SJSA1 (cell line): ENCODE measurements at regions not wholly inside any gene's neighbourhood (a gene's known extent, or its start where the extent isn't known, plus 50 kb on each side); places are given as distances from the start of the nearest gene placed in this dataset.

Experiments
- DNase-seq, 2 experiments: peaks; one replicate each; pipeline ENCODE4 v3.0.0-alpha.2; 2015 to 2020; ENCODE audit warnings: low spot score in 2 of 2, low read depth in 1 of 2
- H3K27ac ChIP-seq: fragments of 250-450 bp; sonication (Bioruptor Pico); 2 replicates; pipeline ENCODE4 v1.5.1; 2020; ENCODE audit warnings: mild to moderate bottlenecking, moderate library complexity
- H3K27me3 ChIP-seq: fragments of 250-450 bp; sonication (Bioruptor Pico); replicated peaks from 2 replicates; pipeline ENCODE4 v1.5.1; 2020; ENCODE audit warnings: mild to moderate bottlenecking, moderate library complexity
- H3K36me3 ChIP-seq: fragments of 250-450 bp; sonication (Bioruptor Pico); 2 replicates; pipeline ENCODE4 v1.5.1; 2020; ENCODE audit warnings: mild to moderate bottlenecking
- H3K4me1 ChIP-seq: fragments of 250-450 bp; sonication (Bioruptor Pico); replicated peaks from 2 replicates; pipeline ENCODE4 v1.6.1; 2021; ENCODE audit warnings: mild to moderate bottlenecking
- H3K4me3 ChIP-seq: fragments of 250-450 bp; sonication (Bioruptor Pico); 2 replicates; pipeline ENCODE4 v1.5.1; 2020; ENCODE audit warnings: mild to moderate bottlenecking
- H3K9me3 ChIP-seq: fragments of 250-450 bp; sonication (Bioruptor Pico); replicated peaks from 2 replicates; pipeline ENCODE4 v1.5.1; 2020; ENCODE audit warnings: mild to moderate bottlenecking

GRCh38 chr1:163670989-163671757, 349.4 kb downstream of the NUF2 start:
- Histone ChIP-seq H3K9me3 (no peaks in the 10 kb centered on the region), H3K27me3 (no peaks in the 10 kb centered on the region), H3K4me1 (no peaks in the 10 kb centered on the region), H3K4me3 (no peak overlapping the region), H3K27ac (no peak overlapping the region), H3K36me3 (no peaks in the 10 kb centered on the region)
- DNase-seq: no peak

DNA sequence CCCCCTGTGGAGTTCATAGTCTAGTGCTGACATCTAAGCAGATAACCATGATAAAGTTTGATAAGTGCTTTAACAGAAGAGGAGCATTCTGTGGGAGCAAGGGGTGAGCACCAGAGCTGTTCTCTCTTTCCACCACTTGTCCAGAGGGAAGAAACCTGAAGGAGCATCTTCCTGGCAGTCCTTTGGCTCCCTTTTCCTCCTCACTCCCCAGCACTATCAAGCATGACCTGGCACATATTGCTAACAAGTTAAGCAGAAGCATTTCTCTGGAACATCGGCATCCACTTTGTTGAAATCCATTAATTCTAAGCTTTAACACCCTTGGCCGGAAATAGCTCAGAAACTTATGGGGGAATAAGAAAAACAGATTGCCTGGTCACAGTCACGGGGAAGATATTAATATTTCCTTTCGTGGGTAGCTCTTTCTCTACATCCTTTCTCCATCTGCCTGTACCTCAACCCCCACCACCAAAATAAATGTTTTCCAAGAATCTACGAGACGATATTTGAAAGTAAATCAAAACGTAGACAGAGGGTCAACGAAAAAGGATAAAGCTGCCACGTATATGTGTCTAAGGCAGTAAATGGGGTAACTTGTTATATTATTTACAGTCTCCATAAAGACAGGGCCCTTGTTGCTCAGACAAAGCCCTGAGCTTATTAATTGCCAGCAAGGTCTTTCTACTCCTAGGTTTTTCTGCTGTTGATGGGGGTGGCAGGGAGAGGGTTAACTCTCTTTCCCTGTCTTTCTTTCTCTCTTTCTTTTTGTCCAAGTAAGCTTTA, 351.4 kb downstream of the NUF2 start:
- Histone ChIP-seq H3K27ac (no peak overlapping the region), H3K4me3 (no peak overlapping the region)

GRCh38 chr1:163673759-163674151, 352.0 kb downstream of the NUF2 start:
- DNase-seq: no peak
- H3K36me3 ChIP-seq: no peaks in the 10 kb centered on the region
- H3K4me3 ChIP-seq: no peak overlapping the region
- no peaks in the 10 kb centered on the region for H3K27me3 ChIP-seq
- no peaks in the 10 kb centered on the region for H3K4me1 ChIP-seq
- H3K9me3 ChIP-seq: no peaks in the 10 kb centered on the region
- H3K27ac ChIP-seq: no peak overlapping the region

More for the DNA sequence above, 351.4 kb downstream of the NUF2 start:
- DNase-seq: no peak
- no peaks in the 10 kb centered on the region for H3K4me1 ChIP-seq
- H3K27me3 ChIP-seq: no peaks in the 10 kb centered on the region
- no peaks in the 10 kb centered on the region for H3K36me3 ChIP-seq
- H3K9me3 ChIP-seq: no peaks in the 10 kb centered on the region

DNA sequence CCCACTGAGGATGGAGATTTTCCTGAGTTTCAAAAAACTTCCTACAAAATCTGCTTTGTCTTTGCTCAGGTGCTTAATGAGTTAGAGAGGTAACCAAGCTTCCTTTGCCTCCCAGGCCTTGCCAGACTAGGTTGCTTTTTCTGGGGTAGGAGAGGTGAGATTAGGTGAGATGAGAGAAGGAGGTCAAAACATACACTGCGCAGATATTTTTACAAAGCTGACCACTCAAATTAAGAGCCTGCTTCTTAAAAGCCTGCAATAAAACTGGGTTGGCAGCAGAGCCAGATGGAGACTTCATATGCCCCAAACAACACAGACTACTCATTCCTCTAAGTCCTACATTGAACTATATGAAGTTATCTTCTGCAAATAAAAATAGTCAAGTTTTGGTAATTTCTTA, 352.5 kb downstream of the NUF2 start:
- no peak for DNase-seq
- H3K27me3 ChIP-seq: no peaks in the 10 kb centered on the region
- H3K27ac ChIP-seq: no peak overlapping the region
- no peaks in the 10 kb centered on the region for H3K9me3 ChIP-seq
- H3K4me1 ChIP-seq: no peaks in the 10 kb centered on the region
- H3K4me3 ChIP-seq: no peak overlapping the region
- H3K36me3 ChIP-seq: no peaks in the 10 kb centered on the region

- Histone ChIP-seq H3K36me3 (no peaks in the 10 kb centered on the region), H3K4me3 (no peak overlapping the region), H3K4me1 (no peaks in the 10 kb centered on the region), H3K27me3 (no peaks in the 10 kb centered on the region), H3K27ac (no peak overlapping the region), H3K9me3 (no peaks in the 10 kb centered on the region)
- no peak for DNase-seq
Measured at GRCh38 chr1:163684785-163685184, 363.0 kb downstream of the NUF2 start.

GRCh38 chr1:163692266-163692665, 370.5 kb downstream of the NUF2 start:
- H3K27ac ChIP-seq: no peak overlapping the region
- no peaks in the 10 kb centered on the region for H3K4me1 ChIP-seq
- H3K9me3 ChIP-seq: no peaks in the 10 kb centered on the region
- DNase-seq: no peak
- no peaks in the 10 kb centered on the region for H3K36me3 ChIP-seq
- no peaks in the 10 kb centered on the region for H3K27me3 ChIP-seq
- no peak overlapping the region for H3K4me3 ChIP-seq

GRCh38 chr1:163697137-163697536, 375.4 kb downstream of the NUF2 start:
- no peak for DNase-seq
- no peak overlapping the region for H3K27ac ChIP-seq

GRCh38 chr1:163701783-163702374, 380.1 kb downstream of the NUF2 start:
- DNase-seq: no peak
- no peaks in the 10 kb centered on the region for H3K4me1 ChIP-seq
- H3K27me3 ChIP-seq: no peaks in the 10 kb centered on the region
- no peak overlapping the region for H3K27ac ChIP-seq
- H3K9me3 ChIP-seq: no peaks in the 10 kb centered on the region
- no peaks in the 10 kb centered on the region for H3K36me3 ChIP-seq
- no peak overlapping the region for H3K4me3 ChIP-seq

More at GRCh38 chr1:163697137-163697536, 375.4 kb downstream of the NUF2 start:
- no peaks in the 10 kb centered on the region for H3K9me3 ChIP-seq
- H3K27me3 ChIP-seq: no peaks in the 10 kb centered on the region
- no peaks in the 10 kb centered on the region for H3K36me3 ChIP-seq
- no peak overlapping the region for H3K4me3 ChIP-seq
- H3K4me1 ChIP-seq: no peaks in the 10 kb centered on the region

- Histone ChIP-seq H3K27ac (no peak overlapping the region), H3K36me3 (no peaks in the 10 kb centered on the region), H3K4me3 (no peak overlapping the region), H3K4me1 (no peaks in the 10 kb centered on the region), H3K9me3 (no peaks in the 10 kb centered on the region), H3K27me3 (no peaks in the 10 kb centered on the region)
- DNase-seq: no peak
Measured at GRCh38 chr1:163703794-163704193, 382.0 kb downstream of the NUF2 start.

GRCh38 chr1:163706915-163707314, 385.2 kb downstream of the NUF2 start:
- H3K36me3 ChIP-seq: no peaks in the 10 kb centered on the region
- no peaks in the 10 kb centered on the region for H3K9me3 ChIP-seq
- H3K4me1 ChIP-seq: no peaks in the 10 kb centered on the region
- no peaks in the 10 kb centered on the region for H3K27me3 ChIP-seq
- DNase-seq: no peak
- no peak overlapping the region for H3K4me3 ChIP-seq
- no peak overlapping the region for H3K27ac ChIP-seq

DNA sequence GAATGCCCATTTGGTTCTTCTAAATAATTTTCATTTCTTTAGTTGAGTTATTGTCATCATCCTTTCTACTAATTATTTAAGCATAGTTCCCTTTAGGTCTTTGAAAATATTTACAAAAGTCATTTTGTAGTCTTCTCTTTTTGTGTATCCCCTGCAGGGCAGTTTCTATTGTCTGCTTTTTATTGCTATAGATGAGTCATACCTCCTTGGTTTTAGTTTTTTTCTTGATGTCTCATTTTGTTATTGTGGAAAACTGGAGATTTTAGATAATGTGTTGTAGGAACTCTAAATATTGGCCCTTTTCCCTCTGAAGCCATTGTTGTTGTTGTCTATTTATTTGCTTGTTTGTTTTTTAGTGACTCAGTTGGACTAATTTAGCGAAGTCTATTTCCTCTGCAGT, 387.9 kb downstream of the NUF2 start:
- H3K36me3 ChIP-seq: no peaks in the 10 kb centered on the region
- no peaks in the 10 kb centered on the region for H3K9me3 ChIP-seq
- peak in 1 of 2 experiments; percentile 5 for DNase-seq
- H3K27ac ChIP-seq: no peak overlapping the region
- H3K4me1 ChIP-seq: no peaks in the 10 kb centered on the region
- no peak overlapping the region for H3K4me3 ChIP-seq
- no peaks in the 10 kb centered on the region for H3K27me3 ChIP-seq

DNA sequence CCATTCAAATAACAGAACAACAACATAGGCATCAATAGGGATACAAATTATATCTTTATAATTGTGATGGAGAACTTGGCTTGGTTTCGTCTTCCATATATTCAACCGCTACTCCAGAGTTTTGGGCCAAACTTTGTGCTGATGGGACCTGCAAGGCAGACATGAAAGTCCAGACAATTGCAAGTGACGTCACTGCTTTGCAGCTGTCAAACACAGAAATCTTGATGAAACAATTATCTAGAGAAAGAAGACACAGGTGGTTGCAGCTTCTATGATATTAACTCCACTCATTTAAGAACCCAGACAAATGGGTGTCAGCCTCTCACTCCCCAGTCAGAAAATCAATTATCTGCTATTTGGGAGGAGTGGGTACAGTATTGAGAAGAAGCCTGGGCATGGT, 390.6 kb downstream of the NUF2 start:
- Histone ChIP-seq H3K36me3 (no peaks in the 10 kb centered on the region), H3K27ac (no peak overlapping the region), H3K27me3 (no peaks in the 10 kb centered on the region), H3K9me3 (no peaks in the 10 kb centered on the region), H3K4me3 (no peak overlapping the region), H3K4me1 (no peaks in the 10 kb centered on the region)
- DNase-seq: no peak

- DNase-seq: no peak
- H3K4me3 ChIP-seq: no peak overlapping the region
- H3K27ac ChIP-seq: no peak overlapping the region
- no peaks in the 10 kb centered on the region for H3K27me3 ChIP-seq
- H3K4me1 ChIP-seq: no peaks in the 10 kb centered on the region
- H3K36me3 ChIP-seq: no peaks in the 10 kb centered on the region
- H3K9me3 ChIP-seq: no peaks in the 10 kb centered on the region; the same call in 1 of the 2 replicates
Measured at GRCh38 chr1:163720294-163720693, 398.5 kb downstream of the NUF2 start.

DNA sequence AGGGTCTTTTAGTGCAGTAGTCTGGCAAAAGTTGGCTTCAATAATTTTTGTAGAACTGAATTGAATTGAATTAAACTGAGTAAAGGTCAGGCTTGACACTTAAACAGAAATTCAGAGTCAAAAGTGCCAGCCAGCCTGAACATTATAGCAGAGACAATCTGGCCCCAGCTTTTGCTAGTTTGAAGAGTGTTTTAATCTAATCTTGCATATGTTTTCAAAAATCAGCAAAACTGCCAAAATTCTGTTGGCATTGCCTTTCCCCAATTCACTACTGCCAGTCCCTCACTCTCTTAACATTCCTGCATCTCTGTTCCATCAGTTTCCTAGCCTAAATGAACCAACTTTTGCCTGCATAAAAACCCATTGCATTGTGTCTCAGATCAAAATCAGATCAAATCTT, 403.8 kb downstream of the NUF2 start:
- no peaks in the 10 kb centered on the region for H3K4me1 ChIP-seq
- H3K36me3 ChIP-seq: no peaks in the 10 kb centered on the region
- no peak for DNase-seq
- no peak overlapping the region for H3K4me3 ChIP-seq
- H3K27ac ChIP-seq: no peak overlapping the region
- no peaks in the 10 kb centered on the region for H3K27me3 ChIP-seq
- no peaks in the 10 kb centered on the region for H3K9me3 ChIP-seq
